Neural progenitor cell (in vitro differentiated cells): ENCODE measurements at regions not wholly inside any gene's neighbourhood (a gene's known extent, or its start where the extent isn't known, plus 50 kb on each side); places are given as distances from the start of the nearest gene placed in this dataset.

ENCODE experiments used
- CTCF ChIP-seq: fragments of 200-600 bp; sonication (generic); IDR thresholded peaks from 2 replicates; pipeline ENCODE4 v1.5.1; 2017; ENCODE audit warnings: antibody characterized with exemption, mild to moderate bottlenecking
- EZH2 ChIP-seq: fragments of 200-600 bp; sonication (generic); IDR thresholded peaks from 2 replicates; pipeline ENCODE4 v1.6.1; 2017; ENCODE audit warnings: antibody characterized with exemption, mild to moderate bottlenecking, moderate library complexity
- EZH2phosphoT487 ChIP-seq: fragments of 200-600 bp; sonication (generic); IDR thresholded peaks from 2 replicates; pipeline ENCODE4 v1.6.1; 2017; ENCODE audit warnings: antibody characterized with exemption

- TF ChIP-seq CTCF (peak; percentile 24), EZH2phosphoT487 (no peak), EZH2 (no peak)
Observed at GRCh38 chr5:97986069-97986468, 787.4 kb upstream of the RGMB start.
